Breast epithelium (tissue), 3 donors: ENCODE measurements at regions not wholly inside any gene's neighbourhood (a gene's known extent, or its start where the extent isn't known, plus 50 kb on each side); places are given as distances from the start of the nearest gene placed in this dataset.

Experiments used
- POLR2A ChIP-seq: fragments of 450-650 bp; IDR thresholded peaks from one replicate; pipeline ENCODE4 v1.6.1; 2016; ENCODE audit warnings: antibody characterized with exemption, mild to moderate bottlenecking, moderate library complexity
- TF ChIP-seq, protein P1 (sequence below), 3 donors: fragments of 450-650 bp; IDR thresholded peaks; one replicate each; pipeline ENCODE4 v1.5.1; 2016 to 2017; ENCODE audit warnings: antibody characterized with exemption in 3 of 3, mild to moderate bottlenecking in 3 of 3, moderate library complexity in 3 of 3

DNA sequence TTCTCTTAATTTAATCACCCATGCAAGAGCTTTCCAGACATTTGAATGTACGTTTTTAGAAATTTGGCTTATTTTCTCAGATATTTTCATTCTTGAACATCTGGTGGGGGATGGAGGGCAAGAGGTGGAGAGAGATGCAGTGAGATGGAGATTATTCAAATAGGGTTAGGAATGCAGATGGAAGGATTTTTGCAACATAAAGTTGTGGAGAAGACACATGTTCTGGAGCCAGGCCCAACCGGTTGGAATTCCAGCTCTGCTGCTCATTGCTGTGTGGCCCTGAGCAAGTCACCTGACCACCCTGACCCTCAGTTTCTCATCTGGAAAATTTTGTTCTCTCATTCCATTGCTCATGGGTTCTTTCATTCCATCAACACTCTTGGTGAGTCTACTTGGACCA, 66.9 kb downstream of the IRX3 start:
- TF ChIP-seq, protein P1, sequence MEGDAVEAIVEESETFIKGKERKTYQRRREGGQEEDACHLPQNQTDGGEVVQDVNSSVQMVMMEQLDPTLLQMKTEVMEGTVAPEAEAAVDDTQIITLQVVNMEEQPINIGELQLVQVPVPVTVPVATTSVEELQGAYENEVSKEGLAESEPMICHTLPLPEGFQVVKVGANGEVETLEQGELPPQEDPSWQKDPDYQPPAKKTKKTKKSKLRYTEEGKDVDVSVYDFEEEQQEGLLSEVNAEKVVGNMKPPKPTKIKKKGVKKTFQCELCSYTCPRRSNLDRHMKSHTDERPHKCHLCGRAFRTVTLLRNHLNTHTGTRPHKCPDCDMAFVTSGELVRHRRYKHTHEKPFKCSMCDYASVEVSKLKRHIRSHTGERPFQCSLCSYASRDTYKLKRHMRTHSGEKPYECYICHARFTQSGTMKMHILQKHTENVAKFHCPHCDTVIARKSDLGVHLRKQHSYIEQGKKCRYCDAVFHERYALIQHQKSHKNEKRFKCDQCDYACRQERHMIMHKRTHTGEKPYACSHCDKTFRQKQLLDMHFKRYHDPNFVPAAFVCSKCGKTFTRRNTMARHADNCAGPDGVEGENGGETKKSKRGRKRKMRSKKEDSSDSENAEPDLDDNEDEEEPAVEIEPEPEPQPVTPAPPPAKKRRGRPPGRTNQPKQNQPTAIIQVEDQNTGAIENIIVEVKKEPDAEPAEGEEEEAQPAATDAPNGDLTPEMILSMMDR (IDR thresholded peaks at IDR 0.05), result no peak
- TF ChIP-seq POLR2A, result no peak
